Omental fat pad (tissue), 3 donors: ENCODE measurements at regions not wholly inside any gene's neighbourhood (a gene's known extent, or its start where the extent isn't known, plus 50 kb on each side); places are given as distances from the start of the nearest gene placed in this dataset.

Source experiments
- ATAC-seq: fragments of 150-250 bp; one replicate; pipeline ENCODE4 v1.9.1; 2016; ENCODE audit warnings: mild to moderate bottlenecking, moderate library complexity; ENCODE audit not compliant: low FRiP score
- DNase-seq: peaks from one replicate; pipeline ENCODE4 v3.0.0-alpha.2; 2019; ENCODE audit warnings: low spot score
- TF ChIP-seq, protein P1 (sequence below), 3 donors: fragments of 450-650 bp; IDR thresholded peaks; one replicate each; pipeline ENCODE4 v1.5.1; 2016 to 2017; ENCODE audit warnings: antibody characterized with exemption in 3 of 3, mild to moderate bottlenecking in 3 of 3, moderate library complexity in 2 of 3

DNA sequence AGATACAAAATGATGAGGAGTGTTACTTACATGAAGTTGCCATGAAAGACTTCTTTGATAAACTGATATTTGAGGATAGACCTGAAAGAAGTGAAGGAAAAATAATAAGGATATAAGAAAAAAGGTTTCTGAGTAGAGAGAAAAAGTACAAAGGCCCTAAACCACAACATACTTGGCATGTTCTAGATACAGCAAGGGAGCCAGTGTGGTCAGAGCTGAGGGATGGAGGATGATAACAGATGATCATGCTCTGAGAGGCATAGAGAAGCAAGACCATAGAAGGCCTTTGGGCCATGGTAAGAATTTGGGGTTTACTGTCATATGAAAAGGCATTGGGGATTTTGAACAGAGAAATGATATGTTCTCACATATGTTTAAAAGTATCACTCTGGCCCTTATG, 424.1 kb upstream of the CHST9 start:
- ATAC-seq (no peak), DNase-seq (no peak)
- TF ChIP-seq, protein P1, sequence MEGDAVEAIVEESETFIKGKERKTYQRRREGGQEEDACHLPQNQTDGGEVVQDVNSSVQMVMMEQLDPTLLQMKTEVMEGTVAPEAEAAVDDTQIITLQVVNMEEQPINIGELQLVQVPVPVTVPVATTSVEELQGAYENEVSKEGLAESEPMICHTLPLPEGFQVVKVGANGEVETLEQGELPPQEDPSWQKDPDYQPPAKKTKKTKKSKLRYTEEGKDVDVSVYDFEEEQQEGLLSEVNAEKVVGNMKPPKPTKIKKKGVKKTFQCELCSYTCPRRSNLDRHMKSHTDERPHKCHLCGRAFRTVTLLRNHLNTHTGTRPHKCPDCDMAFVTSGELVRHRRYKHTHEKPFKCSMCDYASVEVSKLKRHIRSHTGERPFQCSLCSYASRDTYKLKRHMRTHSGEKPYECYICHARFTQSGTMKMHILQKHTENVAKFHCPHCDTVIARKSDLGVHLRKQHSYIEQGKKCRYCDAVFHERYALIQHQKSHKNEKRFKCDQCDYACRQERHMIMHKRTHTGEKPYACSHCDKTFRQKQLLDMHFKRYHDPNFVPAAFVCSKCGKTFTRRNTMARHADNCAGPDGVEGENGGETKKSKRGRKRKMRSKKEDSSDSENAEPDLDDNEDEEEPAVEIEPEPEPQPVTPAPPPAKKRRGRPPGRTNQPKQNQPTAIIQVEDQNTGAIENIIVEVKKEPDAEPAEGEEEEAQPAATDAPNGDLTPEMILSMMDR (IDR thresholded peaks at IDR 0.05) = no peak

DNA sequence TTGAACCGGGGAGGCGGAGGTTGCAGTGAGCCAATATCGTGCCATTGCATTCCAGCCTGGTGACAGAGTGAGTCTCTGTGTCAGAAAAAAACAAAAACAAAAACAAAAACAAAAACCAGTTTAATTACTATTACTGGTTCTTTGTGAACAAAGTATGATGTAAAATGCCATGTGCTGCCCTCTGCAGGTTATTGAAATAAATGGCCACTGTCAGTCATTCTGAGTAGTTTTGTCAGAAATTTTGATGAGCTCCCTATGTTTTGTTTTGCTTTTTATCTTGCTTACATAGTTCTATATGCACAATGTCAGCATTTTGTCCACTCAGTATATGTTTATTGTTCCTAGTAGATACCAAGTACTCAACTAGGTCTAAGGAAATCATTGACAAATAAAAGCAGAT, 423.6 kb upstream of the CHST9 start:
- TF ChIP-seq, protein P1 (IDR thresholded peaks at IDR 0.05) = no peak
- no peak for DNase-seq
- ATAC-seq = no peak

DNA sequence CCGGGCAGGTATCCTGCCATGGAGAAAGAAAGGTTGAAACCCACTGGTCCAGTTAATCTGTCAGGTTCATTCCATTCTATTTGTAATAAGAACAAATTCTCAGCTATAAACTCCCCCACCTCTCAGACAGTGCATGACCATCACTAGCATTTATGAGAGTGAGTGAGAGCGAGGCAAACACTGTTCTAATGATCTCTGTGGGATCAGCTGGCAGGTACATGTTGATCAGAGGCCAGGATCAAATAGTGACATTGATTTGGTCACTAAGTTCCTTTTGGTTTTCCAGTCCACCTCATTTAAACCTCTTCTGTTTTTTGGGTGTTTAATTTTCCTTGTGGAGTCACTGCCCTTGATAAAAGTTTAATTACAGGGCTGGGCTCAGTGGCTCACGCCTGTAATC, 423.1 kb upstream of the CHST9 start:
- TF ChIP-seq, protein P1 (IDR thresholded peaks at IDR 0.05) = no peak
- DNase-seq = no peak

DNA sequence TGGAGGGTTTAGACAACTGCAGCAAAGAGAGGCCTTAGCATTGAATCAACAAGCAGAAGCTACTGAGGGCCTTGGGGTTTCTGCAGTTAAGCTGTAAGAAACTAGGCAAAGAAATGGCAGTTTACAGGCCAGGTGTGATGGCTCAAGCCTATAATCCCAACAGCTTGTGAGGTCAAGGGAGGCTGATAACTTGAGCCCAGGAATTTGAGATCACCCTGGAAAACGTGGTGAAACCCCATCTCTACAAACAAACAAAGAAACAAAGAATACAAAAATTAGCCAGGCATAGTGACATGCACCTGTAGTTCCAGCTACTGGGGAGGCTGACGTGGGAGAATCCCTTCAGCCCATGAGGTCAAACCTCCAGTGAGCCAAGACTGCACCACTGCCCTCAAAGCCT, 421.6 kb upstream of the CHST9 start:
- ATAC-seq (no peak), DNase-seq (no peak)
- TF ChIP-seq, protein P1 (IDR thresholded peaks at IDR 0.05) = no peak

More for the DNA sequence above, 423.1 kb upstream of the CHST9 start:
- ATAC-seq = no peak

DNA sequence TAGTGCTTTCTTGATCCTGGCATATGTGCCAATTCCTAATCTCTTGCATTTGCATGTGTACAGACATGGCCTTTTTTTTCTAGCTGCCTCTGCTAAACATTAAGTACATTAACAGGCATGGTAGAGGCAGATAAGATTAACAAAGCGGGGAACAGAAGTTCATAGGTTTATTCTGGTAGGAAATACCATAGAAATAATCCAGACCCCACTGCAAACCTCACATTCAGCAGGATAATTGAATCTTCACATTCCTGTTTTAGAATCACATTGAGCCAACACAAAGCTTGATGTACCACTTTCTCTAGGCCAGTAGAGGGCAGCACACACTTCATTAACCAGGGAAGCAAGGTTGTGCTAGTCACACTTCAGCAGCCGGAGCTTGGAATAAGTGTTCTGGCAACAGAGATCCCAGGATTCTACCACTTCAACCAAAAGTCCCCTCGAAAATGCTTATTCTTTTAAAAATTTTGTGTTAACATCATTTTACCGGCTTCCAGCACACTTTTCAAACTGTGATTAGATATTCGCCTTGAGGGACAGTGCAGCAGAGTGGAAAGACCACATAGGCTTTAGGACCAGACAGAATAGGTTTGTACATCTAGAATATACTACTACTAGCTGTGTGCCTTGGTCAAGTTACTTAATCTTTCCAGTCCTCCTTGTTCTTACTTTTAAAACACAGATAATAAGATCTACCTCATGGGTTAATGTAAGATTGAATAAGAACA, 420.2 kb upstream of the CHST9 start:
- ATAC-seq = peak; percentile 54
- TF ChIP-seq, protein P1 (IDR thresholded peaks at IDR 0.05) = no peak
- DNase-seq = no peak

DNA sequence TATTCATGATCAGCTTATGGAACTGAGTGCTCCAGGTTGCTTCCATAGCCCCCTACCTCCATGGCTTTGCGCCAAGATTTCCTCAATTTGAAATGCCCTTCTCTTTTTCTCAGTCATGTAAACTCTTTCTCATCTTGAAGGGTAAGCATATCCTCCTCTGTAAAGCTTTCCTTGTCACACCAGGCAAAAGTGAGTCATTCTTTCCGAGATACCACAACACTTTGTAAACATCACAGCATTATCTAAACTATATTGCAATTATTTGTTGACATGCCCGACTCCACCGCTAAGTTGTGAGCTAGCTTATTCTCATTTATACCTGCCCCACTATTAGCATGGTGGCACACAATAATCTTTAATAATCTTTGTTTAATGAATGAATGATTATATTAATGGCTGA, 419.5 kb upstream of the CHST9 start:
- TF ChIP-seq, protein P1 (IDR thresholded peaks at IDR 0.05) = no peak
- DNase-seq (no peak), ATAC-seq (no peak)

DNA sequence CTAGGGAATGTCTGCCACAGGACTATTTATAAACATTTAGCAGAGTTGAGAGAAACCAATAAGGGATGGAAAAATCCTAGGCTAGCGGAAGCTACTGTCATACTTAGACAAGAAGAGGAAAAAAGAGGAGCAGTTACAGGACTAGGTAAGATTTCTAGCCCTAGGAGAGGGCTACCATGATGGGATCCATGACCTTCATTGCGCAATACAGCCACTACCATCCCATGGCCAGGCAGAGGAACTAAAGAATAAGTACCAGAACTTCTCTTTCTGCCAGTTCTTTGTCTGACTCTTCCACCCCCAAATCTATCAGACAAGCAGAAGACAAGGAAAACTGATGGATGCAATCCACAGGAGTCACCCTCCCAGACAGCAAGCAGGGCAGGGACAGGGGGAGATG, 417.0 kb upstream of the CHST9 start:
- no peak for ATAC-seq
- DNase-seq = no peak
- TF ChIP-seq, protein P1 (IDR thresholded peaks at IDR 0.05) = no peak
